ENCODE measurements at regions not wholly inside any gene's neighbourhood (a gene's known extent, or its start where the extent isn't known, plus 50 kb on each side); places are given as distances from the start of the nearest gene placed in this dataset.

DNA sequence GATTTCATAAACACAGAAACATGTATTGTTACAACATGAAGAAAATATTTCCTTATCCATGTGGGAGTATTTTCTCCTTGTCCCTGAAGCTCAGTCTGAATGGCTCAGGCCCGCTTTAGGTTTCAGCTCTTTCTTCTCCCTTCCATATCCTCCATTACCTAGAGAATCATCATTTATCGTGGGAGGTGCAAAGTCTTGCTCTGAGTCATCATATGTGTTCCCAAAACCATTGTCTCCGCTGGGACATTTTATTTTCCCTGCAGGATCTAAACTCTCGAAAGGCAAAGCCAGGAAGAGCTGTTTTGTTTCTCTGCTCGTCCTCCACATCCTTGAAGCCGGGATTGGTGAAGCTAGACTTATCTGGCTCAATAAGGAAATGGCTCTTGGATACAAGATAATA is 571.2 kb downstream of the EDEM1 start:
- no peak for TF ChIP-seq POLR2A (IDR thresholded peaks at IDR 0.05)
- TF ChIP-seq, protein P1, sequence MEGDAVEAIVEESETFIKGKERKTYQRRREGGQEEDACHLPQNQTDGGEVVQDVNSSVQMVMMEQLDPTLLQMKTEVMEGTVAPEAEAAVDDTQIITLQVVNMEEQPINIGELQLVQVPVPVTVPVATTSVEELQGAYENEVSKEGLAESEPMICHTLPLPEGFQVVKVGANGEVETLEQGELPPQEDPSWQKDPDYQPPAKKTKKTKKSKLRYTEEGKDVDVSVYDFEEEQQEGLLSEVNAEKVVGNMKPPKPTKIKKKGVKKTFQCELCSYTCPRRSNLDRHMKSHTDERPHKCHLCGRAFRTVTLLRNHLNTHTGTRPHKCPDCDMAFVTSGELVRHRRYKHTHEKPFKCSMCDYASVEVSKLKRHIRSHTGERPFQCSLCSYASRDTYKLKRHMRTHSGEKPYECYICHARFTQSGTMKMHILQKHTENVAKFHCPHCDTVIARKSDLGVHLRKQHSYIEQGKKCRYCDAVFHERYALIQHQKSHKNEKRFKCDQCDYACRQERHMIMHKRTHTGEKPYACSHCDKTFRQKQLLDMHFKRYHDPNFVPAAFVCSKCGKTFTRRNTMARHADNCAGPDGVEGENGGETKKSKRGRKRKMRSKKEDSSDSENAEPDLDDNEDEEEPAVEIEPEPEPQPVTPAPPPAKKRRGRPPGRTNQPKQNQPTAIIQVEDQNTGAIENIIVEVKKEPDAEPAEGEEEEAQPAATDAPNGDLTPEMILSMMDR (IDR thresholded peaks at IDR 0.05): no peak
- TF ChIP-seq EP300 (IDR thresholded peaks at IDR 0.05): no peak
